Mammary epithelial cell (primary cell): ENCODE measurements at regions not wholly inside any gene's neighbourhood (a gene's known extent, or its start where the extent isn't known, plus 50 kb on each side); places are given as distances from the start of the nearest gene placed in this dataset.

Experiments
- EZH2 ChIP-seq: IDR thresholded peaks from 2 replicates; pipeline ENCODE4 v1.6.1; 2012; ENCODE audit warnings: low read length, inconsistent platforms, borderline replicate concordance
- TF ChIP-seq, protein P1 (sequence below), 2 donors: IDR thresholded peaks in 1 of 2; conservative IDR thresholded peaks in 1 of 2; 2 replicates each; pipeline ENCODE4 v1.5.1; 2011 to 2012; ENCODE audit warnings: inconsistent platforms in 2 of 2, low read length in 2 of 2, mild to moderate bottlenecking in 2 of 2, control low read depth in 1 of 2, low read depth in 1 of 2; ENCODE audit not compliant: insufficient read depth in 1 of 2; ENCODE audit errors: extremely low read depth in 1 of 2

DNA sequence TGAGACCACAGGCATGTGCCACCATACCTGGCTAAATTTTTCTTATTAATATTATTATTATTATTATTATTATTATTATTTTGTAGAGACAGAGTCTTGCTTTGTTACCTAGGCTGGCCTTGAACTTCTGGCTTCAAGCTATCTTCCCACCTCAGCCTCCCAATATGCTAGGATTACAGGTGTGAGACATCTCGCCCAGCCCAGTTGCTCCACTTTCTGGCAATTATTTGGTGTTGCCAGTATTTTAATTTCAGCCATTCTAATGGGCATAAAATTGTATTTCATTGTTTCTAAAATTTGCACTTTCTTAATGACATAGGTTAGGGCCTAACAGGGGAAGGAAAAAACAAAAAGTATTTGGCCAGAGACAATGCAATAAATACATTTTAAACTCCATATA, 1217.6 kb upstream of the ALCAM start:
- TF ChIP-seq, protein P1, sequence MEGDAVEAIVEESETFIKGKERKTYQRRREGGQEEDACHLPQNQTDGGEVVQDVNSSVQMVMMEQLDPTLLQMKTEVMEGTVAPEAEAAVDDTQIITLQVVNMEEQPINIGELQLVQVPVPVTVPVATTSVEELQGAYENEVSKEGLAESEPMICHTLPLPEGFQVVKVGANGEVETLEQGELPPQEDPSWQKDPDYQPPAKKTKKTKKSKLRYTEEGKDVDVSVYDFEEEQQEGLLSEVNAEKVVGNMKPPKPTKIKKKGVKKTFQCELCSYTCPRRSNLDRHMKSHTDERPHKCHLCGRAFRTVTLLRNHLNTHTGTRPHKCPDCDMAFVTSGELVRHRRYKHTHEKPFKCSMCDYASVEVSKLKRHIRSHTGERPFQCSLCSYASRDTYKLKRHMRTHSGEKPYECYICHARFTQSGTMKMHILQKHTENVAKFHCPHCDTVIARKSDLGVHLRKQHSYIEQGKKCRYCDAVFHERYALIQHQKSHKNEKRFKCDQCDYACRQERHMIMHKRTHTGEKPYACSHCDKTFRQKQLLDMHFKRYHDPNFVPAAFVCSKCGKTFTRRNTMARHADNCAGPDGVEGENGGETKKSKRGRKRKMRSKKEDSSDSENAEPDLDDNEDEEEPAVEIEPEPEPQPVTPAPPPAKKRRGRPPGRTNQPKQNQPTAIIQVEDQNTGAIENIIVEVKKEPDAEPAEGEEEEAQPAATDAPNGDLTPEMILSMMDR (conservative IDR thresholded peaks at IDR 0.05 in 1 of 2, IDR thresholded peaks at IDR 0.05 in 1 of 2; ENCODE audit: extremely low read depth in 1 of 2, insufficient read depth in 1 of 2, low read depth in 1 of 2, low read length in 2 of 2), result no peak
- TF ChIP-seq EZH2, result no peak
